ENCODE measurements at regions not wholly inside any gene's neighbourhood (a gene's known extent, or its start where the extent isn't known, plus 50 kb on each side); places are given as distances from the start of the nearest gene placed in this dataset.

- no peak overlapping the region for H3K4me3 ChIP-seq (ENCODE audit: low read length)
- DNase-seq (ENCODE audit: low read depth): no peak
- no peak for TF ChIP-seq CTCF (conservative IDR thresholded peaks at IDR 0.05; ENCODE audit: low read depth, low read length)
Measured at GRCh38 chr4:58935332-58935731, 1825.1 kb upstream of the IGFBP7 start.

GRCh38 chr4:58936436-58936835 is 1826.3 kb upstream of the IGFBP7 start:
- TF ChIP-seq CTCF (conservative IDR thresholded peaks at IDR 0.05; ENCODE audit: low read depth, low read length): no peak
- DNase-seq (ENCODE audit: low read depth): no peak
- no peak overlapping the region for H3K4me3 ChIP-seq (ENCODE audit: low read length)

- no peak for TF ChIP-seq CTCF (conservative IDR thresholded peaks at IDR 0.05; ENCODE audit: low read depth, low read length)
- DNase-seq (ENCODE audit: low read depth): no peak
- no peak overlapping the region for H3K4me3 ChIP-seq (ENCODE audit: low read length)
Measured at GRCh38 chr4:58940167-58940566, 1830.0 kb upstream of the IGFBP7 start.

- no peak for DNase-seq (ENCODE audit: low read depth)
- H3K4me3 ChIP-seq (ENCODE audit: low read length): no peak overlapping the region
Measured at GRCh38 chr4:58941286-58941685, 1831.1 kb upstream of the IGFBP7 start.

DNA sequence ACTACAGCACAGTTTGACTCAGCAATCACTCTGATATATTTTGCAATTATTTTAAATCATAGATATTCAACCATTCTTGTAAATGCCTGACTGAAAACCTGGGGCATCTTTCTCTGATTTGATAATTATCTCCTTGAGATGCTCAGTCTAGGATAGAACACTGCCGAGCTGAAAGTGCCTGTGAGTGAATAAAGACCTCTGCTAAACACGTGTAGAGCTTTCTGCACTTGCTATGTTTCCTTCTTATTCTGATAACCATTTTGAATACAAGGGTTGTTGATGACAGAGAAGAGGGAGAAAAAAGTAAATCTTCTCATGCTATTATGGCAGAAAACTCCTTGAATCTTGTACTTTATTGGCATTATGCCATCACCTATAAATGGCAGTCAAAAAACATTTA is 1843.4 kb upstream of the IGFBP7 start:
- TF ChIP-seq CTCF (conservative IDR thresholded peaks at IDR 0.05; ENCODE audit: low read depth, low read length): no peak

More at GRCh38 chr4:58941286-58941685, 1831.1 kb upstream of the IGFBP7 start:
- TF ChIP-seq CTCF (conservative IDR thresholded peaks at IDR 0.05; ENCODE audit: low read depth, low read length): no peak

DNA sequence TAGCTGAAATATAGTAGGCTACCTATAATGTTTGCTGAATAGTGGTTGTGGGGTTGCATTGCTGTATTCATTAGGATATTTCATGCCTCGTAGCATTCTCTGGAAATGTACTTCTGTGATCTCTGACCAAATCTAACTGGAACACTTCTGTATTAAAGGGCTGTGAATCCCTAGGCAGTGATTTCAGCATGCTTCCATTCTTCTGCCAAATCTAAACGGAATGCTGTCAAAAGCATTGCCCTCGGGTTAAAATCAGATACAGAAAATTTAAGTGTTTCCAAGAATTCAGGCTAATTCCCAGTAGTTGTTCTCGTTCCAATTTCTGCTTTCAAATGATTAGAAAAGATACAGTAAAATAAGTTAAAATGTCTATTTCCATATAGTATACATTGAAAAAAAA is 1847.5 kb upstream of the IGFBP7 start:
- TF ChIP-seq CTCF (conservative IDR thresholded peaks at IDR 0.05; ENCODE audit: low read depth, low read length): no peak
- DNase-seq (ENCODE audit: low read depth): no peak
- no peak overlapping the region for H3K4me3 ChIP-seq (ENCODE audit: low read length)

More for the DNA sequence above, 1843.4 kb upstream of the IGFBP7 start:
- DNase-seq (ENCODE audit: low read depth): no peak
- no peak overlapping the region for H3K4me3 ChIP-seq (ENCODE audit: low read length)

GRCh38 chr4:58961283-58961682 is 1851.1 kb upstream of the IGFBP7 start:
- TF ChIP-seq CTCF (conservative IDR thresholded peaks at IDR 0.05; ENCODE audit: low read depth, low read length): no peak
- no peak overlapping the region for H3K4me3 ChIP-seq (ENCODE audit: low read length)
- no peak for DNase-seq (ENCODE audit: low read depth)

All from retinal pigment epithelial cell (primary cell).